GM12892 (cell line): ENCODE measurements at regions not wholly inside any gene's neighbourhood (a gene's known extent, or its start where the extent isn't known, plus 50 kb on each side); places are given as distances from the start of the nearest gene placed in this dataset.

Experiments used
- POLR2A ChIP-seq: IDR thresholded peaks from 2 replicates; pipeline ENCODE4 v1.6.1; 2011; ENCODE audit warnings: low read depth, low read length, control low read depth
- TAF1 ChIP-seq: IDR thresholded peaks from 2 replicates; pipeline ENCODE4 v1.6.1; 2011; ENCODE audit warnings: low read depth, mild to moderate bottlenecking, control low read depth, low read length, borderline replicate concordance

DNA sequence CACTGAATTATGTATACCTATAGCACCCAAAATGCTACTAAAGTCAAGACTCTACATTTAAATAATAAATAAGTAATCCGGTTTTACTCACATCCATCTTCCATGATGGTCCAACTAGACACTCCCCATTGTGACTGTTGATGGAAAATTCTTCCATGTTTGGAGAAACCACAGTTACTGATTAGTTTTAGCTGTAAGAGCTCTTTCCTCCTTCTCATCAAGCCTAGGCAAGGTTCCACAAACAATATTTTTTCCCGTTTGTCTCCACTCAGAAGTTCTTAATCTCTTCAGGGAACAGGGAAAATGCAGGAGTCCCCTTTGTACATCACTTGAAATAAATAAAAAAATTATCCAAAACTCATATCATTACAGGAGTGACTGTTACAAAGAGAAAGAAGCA lies 70.7 kb upstream of the EDNRB start:
- no peak for TF ChIP-seq POLR2A
- TF ChIP-seq TAF1, result no peak
